A549 (cell line): ENCODE measurements at regions not wholly inside any gene's neighbourhood (a gene's known extent, or its start where the extent isn't known, plus 50 kb on each side); places are given as distances from the start of the nearest gene placed in this dataset.

Source experiments
- CEBPB ChIP-seq, 2 experiments: fragments of >200 bp in 1 of 2; sonication (Bioruptor Twin) in 1 of 2; formaldehyde crosslinking in 1 of 2; IDR thresholded peaks; 2 replicates each; pipeline ENCODE4 v1.6.1; 2012 to 2016
- CTCF ChIP-seq: fragments of >200 bp; sonication (Bioruptor Twin); formaldehyde crosslinking; IDR thresholded peaks from 3 replicates; pipeline ENCODE4 v1.5.1; 2016
- RFX5 ChIP-seq: fragments of 450-650 bp; IDR thresholded peaks from 2 replicates; pipeline ENCODE4 v1.7.1; 2014; ENCODE audit warnings: antibody characterized with exemption, mild to moderate bottlenecking, moderate library complexity
- SMC3 ChIP-seq: fragments of >200 bp; sonication (Bioruptor Twin); formaldehyde crosslinking; IDR thresholded peaks from 3 replicates; pipeline ENCODE4 v1.6.1; 2018; ENCODE audit warnings: inconsistent platforms
- USF2 ChIP-seq: fragments of 450-650 bp; IDR thresholded peaks from 2 replicates; pipeline ENCODE4 v1.6.1; 2014; ENCODE audit warnings: antibody characterized with exemption
- ZC3H11A ChIP-seq: fragments of 450-650 bp; IDR thresholded peaks from 2 replicates; pipeline ENCODE4 v1.6.1; 2014; ENCODE audit warnings: antibody characterized with exemption, mild to moderate bottlenecking

GRCh38 chr18:67608191-67608590 is 91.7 kb upstream of the DSEL start:
- TF ChIP-seq CTCF (no peak), CEBPB (IDR thresholded peaks at IDR 0.05) (no peak), ZC3H11A (no peak), RFX5 (no peak), USF2 (no peak), SMC3 (no peak)
